CD4-positive, alpha-beta T cell (primary cell): ENCODE measurements at regions not wholly inside any gene's neighbourhood (a gene's known extent, or its start where the extent isn't known, plus 50 kb on each side); places are given as distances from the start of the nearest gene placed in this dataset.
"Not testable (repeated sequence)": the region's sequence is repeated elsewhere in the genome, so short reads cannot be mapped to it uniquely, and the experiment has no call there.

Experiments
- ATAC-seq: fragments of 200-7000 bp; cut with Tn5 transposase; one replicate; pipeline ENCODE4 v1.10.0; 2022; ENCODE audit warnings: mild to moderate bottlenecking; ENCODE audit not compliant: poor library complexity
- CTCF ChIA-PET: fragments of 350-600 bp; sonication (Branson Sonifier 250); formaldehyde crosslinking; loops from one replicate; lab custom pipeline; 2021; ENCODE audit warnings: antibody characterized with exemption, inconsistent platforms; lab: Charles Lee
- POLR2A ChIA-PET: fragments of 350-600 bp; sonication (Branson Sonifier 250); formaldehyde crosslinking; loops from one replicate; lab custom pipeline; 2021; ENCODE audit warnings: antibody characterized with exemption, inconsistent platforms; lab: Charles Lee
- DNase-seq, 14 experiments: peaks; one replicate each; pipeline ENCODE4 v3.0.0-alpha.2; 2013 to 2020; ENCODE audit warnings: mixed read lengths in 2 of 14
- H3K27ac ChIP-seq, 2 donors: one replicate each; pipeline versions ENCODE4 v1.5.1 to v1.7.0; 2013; ENCODE audit warnings: low read length in 2 of 2, low read depth in 1 of 2, mild to moderate bottlenecking in 1 of 2
- H3K27me3 ChIP-seq, 2 experiments: 1 replicate in 1 of 2; 2 replicates in 1 of 2; pipeline versions ENCODE4 v1.6.1 to v1.7.0; 2013; ENCODE audit warnings: low read length in 2 of 2, control low read depth in 1 of 2, mild to moderate bottlenecking in 1 of 2, moderate library complexity in 1 of 2; ENCODE audit not compliant: insufficient read depth in 2 of 2, control insufficient read depth in 1 of 2
- H3K36me3 ChIP-seq: one replicate; pipeline ENCODE4 v1.6.1; 2013; ENCODE audit warnings: low read length, control low read depth; ENCODE audit not compliant: insufficient read depth
- H3K4me1 ChIP-seq: one replicate; pipeline ENCODE4 v1.6.1; 2013; ENCODE audit warnings: low read length, control low read depth; ENCODE audit not compliant: insufficient read depth
- H3K4me3 ChIP-seq: one replicate; pipeline ENCODE4 v1.5.1; 2013; ENCODE audit warnings: mild to moderate bottlenecking, low read length, moderate library complexity
- H3K9me3 ChIP-seq, 2 experiments: 1 replicate in 1 of 2; 2 replicates in 1 of 2; pipeline versions ENCODE4 v1.6.1 to v1.7.0; 2013; ENCODE audit warnings: low read length in 2 of 2, mild to moderate bottlenecking in 2 of 2, control low read depth in 1 of 2, moderate library complexity in 1 of 2; ENCODE audit not compliant: control insufficient read depth in 1 of 2, insufficient read depth in 1 of 2
- H3K27ac Mint-ChIP-seq: one replicate; pipeline ENCODE4 v1.8.0; 2020; ENCODE audit warnings: mixed read lengths
- H3K27me3 Mint-ChIP-seq: one replicate; pipeline ENCODE4 v1.8.0; 2021; ENCODE audit warnings: mixed read lengths
- H3K36me3 Mint-ChIP-seq: one replicate; pipeline ENCODE4 v1.8.0; 2021; ENCODE audit warnings: low read depth, mixed read lengths
- H3K4me1 Mint-ChIP-seq: one replicate; pipeline ENCODE4 v1.8.0; 2021; ENCODE audit warnings: low read depth, mixed read lengths
- H3K4me3 Mint-ChIP-seq: one replicate; pipeline ENCODE4 v1.8.0; 2020; ENCODE audit warnings: mild to moderate bottlenecking, mixed read lengths
- H3K9me3 Mint-ChIP-seq: one replicate; pipeline ENCODE4 v1.8.0; 2020; ENCODE audit warnings: mixed read lengths
- intact Hi-C, 2 experiments: fragments of 100-400 bp; cut with DNase I in 1 of 2; cut with micrococcal nuclease in 1 of 2; formaldehyde crosslinking; loops; one replicate each; pipeline versions ENCODE4 v1.15.1 to v1.9.0; 2023 to 2025; cut with DNase I, micrococcal nuclease
- TF ChIP-seq, protein P1 (sequence below): fragments of 200-600 bp; IDR thresholded peaks from one replicate; pipeline ENCODE4 v1.8.0; 2022; ENCODE audit warnings: antibody characterized with exemption, mild to moderate bottlenecking

DNA sequence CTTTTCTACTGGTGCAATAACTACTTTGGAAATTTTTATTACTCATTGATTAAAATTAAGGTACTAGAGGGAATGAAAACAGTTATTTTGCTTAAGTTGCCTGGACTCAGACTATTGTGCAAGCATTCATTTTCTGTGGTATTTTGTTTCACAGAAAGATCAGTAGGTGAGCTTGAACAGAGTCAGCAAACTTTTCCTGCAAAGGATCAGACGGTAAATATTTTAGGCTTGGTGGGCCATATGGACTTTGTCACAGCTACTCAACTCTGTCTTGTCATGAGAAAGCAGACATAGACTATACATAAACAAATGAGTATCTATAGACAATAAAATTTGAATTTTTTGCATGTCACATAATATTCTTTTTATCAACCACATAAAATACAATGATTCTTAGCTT is 1036.4 kb downstream of the NR2F1-AS1 start:
- Mint-ChIP-seq H3K36me3 (no peaks in the 10 kb centered on the region), H3K9me3 (peaks cover 2% of the 10 kb centered on the region), H3K4me3 (no peak overlapping the region), H3K4me1 (no peaks in the 10 kb centered on the region), H3K27ac (no peak overlapping the region), H3K27me3 (no peaks in the 10 kb centered on the region)
- H3K4me3 ChIP-seq, result no peak overlapping the region
- H3K9me3 ChIP-seq, result peaks cover 0 to 4% of the 10 kb centered on the region in 2 experiments
- POLR2A ChIA-PET, result no interaction called here
- ATAC-seq (no peak), DNase-seq (no peak)
- TF ChIP-seq, protein P1, sequence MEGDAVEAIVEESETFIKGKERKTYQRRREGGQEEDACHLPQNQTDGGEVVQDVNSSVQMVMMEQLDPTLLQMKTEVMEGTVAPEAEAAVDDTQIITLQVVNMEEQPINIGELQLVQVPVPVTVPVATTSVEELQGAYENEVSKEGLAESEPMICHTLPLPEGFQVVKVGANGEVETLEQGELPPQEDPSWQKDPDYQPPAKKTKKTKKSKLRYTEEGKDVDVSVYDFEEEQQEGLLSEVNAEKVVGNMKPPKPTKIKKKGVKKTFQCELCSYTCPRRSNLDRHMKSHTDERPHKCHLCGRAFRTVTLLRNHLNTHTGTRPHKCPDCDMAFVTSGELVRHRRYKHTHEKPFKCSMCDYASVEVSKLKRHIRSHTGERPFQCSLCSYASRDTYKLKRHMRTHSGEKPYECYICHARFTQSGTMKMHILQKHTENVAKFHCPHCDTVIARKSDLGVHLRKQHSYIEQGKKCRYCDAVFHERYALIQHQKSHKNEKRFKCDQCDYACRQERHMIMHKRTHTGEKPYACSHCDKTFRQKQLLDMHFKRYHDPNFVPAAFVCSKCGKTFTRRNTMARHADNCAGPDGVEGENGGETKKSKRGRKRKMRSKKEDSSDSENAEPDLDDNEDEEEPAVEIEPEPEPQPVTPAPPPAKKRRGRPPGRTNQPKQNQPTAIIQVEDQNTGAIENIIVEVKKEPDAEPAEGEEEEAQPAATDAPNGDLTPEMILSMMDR, result no peak
- H3K27ac ChIP-seq, result no peak overlapping the region
- H3K36me3 ChIP-seq, result no peaks in the 10 kb centered on the region
- no peaks in the 10 kb centered on the region for H3K27me3 ChIP-seq
- CTCF ChIA-PET, result no interaction called here
- intact Hi-C loops, result no loop called here
- no peaks in the 10 kb centered on the region for H3K4me1 ChIP-seq

DNA sequence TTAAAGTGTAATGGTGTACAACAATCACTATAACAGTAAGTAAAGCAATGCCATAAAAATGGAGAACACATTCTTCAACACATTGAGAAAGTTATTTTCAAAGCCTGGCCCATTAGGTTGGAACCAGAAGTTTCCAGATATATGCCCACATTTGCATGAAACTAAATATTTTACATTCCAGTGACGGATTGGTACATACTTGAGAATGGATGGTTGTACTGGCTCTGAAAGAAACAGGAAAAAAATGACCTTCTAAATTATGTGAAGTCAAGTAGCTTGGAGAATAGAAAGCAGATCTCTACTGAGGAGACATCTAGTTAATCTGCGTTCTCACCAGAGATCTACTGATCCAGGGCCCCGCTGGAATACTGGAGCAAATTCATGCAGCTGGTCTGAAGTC is 1037.0 kb downstream of the NR2F1-AS1 start:
- DNase-seq, result no peak
- H3K27me3 ChIP-seq, result no peaks in the 10 kb centered on the region
- Mint-ChIP-seq H3K4me3 (no peak overlapping the region), H3K36me3 (no peaks in the 10 kb centered on the region), H3K27ac (no peak overlapping the region), H3K4me1 (no peaks in the 10 kb centered on the region), H3K9me3 (no peaks in the 10 kb centered on the region), H3K27me3 (no peaks in the 10 kb centered on the region)
- no peaks in the 10 kb centered on the region for H3K4me1 ChIP-seq
- TF ChIP-seq, protein P1, result no peak
- H3K36me3 ChIP-seq, result no peaks in the 10 kb centered on the region
- no peak overlapping the region for H3K27ac ChIP-seq
- H3K4me3 ChIP-seq, result no peak overlapping the region
- ChIA-PET POLR2A (no interaction called here), CTCF (no interaction called here)
- ATAC-seq, result no peak
- intact Hi-C loops, result no loop called here
- peaks cover 0 to 4% of the 10 kb centered on the region in 2 experiments for H3K9me3 ChIP-seq

DNA sequence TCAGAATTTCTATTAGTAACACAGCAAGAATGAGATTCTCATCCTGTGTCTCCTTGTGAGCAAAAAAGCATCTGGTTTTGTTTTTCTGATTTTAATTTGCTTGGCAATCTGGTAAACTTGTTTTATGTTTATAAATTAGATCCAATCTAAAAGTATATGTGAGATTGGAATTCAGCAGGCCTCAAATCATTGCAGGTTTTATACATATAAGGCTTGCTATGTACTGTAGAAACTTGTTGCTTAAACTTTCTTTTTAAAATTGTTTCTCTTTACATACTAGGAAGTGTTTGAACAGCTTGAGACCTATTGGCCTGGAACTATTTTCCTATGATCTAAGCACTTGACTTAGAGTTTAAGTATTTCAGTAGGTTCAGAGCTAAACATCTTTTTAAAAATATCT is 1037.8 kb downstream of the NR2F1-AS1 start:
- Mint-ChIP-seq H3K27ac (no peak overlapping the region), H3K4me1 (no peaks in the 10 kb centered on the region), H3K27me3 (no peaks in the 10 kb centered on the region), H3K9me3 (no peaks in the 10 kb centered on the region), H3K36me3 (no peaks in the 10 kb centered on the region), H3K4me3 (no peak overlapping the region)
- no peaks in the 10 kb centered on the region for H3K27me3 ChIP-seq
- H3K4me3 ChIP-seq, result no peak overlapping the region
- H3K27ac ChIP-seq, result no peak overlapping the region
- ChIA-PET CTCF (no interaction called here), POLR2A (no interaction called here)
- no peaks in the 10 kb centered on the region for H3K36me3 ChIP-seq
- H3K4me1 ChIP-seq, result no peaks in the 10 kb centered on the region
- intact Hi-C loops, result no loop called here
- ATAC-seq (no peak), DNase-seq (no peak)
- H3K9me3 ChIP-seq, result peaks cover 0 to 4% of the 10 kb centered on the region in 2 experiments
- TF ChIP-seq, protein P1, result no peak

DNA sequence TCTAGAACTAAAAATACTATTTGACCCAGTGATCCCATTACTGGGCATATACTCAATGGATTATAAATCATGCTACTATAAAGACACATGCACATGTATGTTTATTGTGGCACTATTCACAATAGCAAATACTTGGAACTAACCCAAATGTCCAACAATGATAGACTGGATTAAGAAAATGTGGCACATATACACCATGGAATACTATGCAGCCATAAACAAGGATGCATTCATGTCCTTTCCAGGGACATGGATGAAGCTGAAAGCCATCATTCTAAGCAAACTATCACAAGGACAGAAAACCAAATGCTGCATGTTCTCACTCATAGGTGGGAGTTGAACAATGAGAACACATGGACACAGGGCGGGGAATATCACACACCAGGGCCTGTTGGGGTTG is 1039.0 kb downstream of the NR2F1-AS1 start:
- DNase-seq, H3K4me1 Mint-ChIP-seq, H3K4me3 ChIP-seq, H3K27ac ChIP-seq, intact Hi-C loops, H3K27me3 ChIP-seq, CTCF ChIA-PET, H3K4me3 Mint-ChIP-seq, POLR2A ChIA-PET, H3K27ac Mint-ChIP-seq, ATAC-seq, H3K4me1 ChIP-seq, H3K27me3 Mint-ChIP-seq, H3K9me3 Mint-ChIP-seq, H3K36me3 Mint-ChIP-seq, H3K9me3 ChIP-seq, H3K36me3 ChIP-seq: not testable (repeated sequence)
